ENCODE measurements at regions not wholly inside any gene's neighbourhood (a gene's known extent, or its start where the extent isn't known, plus 50 kb on each side); places are given as distances from the start of the nearest gene placed in this dataset.
"Not testable (repeated sequence)": the region's sequence is repeated elsewhere in the genome, so short reads cannot be mapped to it uniquely, and the experiment has no call there.

DNA sequence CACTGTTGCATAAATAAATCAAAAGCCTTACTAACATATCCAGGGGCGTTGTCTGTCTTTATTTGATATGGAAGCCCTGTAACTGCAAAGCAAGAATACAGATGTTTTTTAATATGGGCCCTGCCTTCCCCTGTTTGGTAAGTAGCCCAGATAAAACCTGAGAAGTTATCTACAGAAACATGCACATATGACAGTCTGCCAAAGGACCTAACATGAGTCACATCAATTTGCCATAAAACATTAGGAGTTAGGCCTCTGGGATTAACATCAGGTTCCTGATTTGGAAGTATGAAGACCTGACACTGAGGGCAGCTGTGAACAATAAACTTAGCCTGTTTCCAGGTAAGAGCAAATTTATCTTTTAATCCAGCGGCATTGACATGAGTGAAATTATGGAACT lies 1588.8 kb downstream of the REEP3 start:
- H3K4me3 ChIP-seq (ENCODE audit: low read depth, low read length) = no peak overlapping the region
- TF ChIP-seq, protein P1, sequence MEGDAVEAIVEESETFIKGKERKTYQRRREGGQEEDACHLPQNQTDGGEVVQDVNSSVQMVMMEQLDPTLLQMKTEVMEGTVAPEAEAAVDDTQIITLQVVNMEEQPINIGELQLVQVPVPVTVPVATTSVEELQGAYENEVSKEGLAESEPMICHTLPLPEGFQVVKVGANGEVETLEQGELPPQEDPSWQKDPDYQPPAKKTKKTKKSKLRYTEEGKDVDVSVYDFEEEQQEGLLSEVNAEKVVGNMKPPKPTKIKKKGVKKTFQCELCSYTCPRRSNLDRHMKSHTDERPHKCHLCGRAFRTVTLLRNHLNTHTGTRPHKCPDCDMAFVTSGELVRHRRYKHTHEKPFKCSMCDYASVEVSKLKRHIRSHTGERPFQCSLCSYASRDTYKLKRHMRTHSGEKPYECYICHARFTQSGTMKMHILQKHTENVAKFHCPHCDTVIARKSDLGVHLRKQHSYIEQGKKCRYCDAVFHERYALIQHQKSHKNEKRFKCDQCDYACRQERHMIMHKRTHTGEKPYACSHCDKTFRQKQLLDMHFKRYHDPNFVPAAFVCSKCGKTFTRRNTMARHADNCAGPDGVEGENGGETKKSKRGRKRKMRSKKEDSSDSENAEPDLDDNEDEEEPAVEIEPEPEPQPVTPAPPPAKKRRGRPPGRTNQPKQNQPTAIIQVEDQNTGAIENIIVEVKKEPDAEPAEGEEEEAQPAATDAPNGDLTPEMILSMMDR (IDR thresholded peaks at IDR 0.05; ENCODE audit: insufficient read depth, low read depth, low read length, missing control alignments) = no peak
- no peak for DNase-seq (ENCODE audit: low read depth)

DNA sequence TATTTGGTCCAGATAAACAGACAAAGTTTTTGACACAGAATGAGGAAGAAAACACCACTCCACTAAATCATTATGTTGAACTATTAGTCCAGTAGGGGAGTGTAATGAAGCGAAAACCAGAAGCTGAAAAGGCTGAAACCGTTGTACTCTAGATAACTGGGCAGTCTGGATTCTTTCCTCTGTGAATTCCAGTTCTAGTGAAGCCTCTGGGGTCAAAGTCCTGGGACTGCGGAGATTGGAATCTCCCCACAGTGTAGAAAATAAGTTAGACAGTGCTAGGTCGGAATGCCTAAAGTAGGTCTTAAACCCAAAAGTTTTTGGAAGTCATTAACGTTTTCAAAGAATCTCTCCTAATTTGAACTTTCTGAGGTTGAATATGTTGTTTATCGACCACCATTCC lies 1589.9 kb downstream of the REEP3 start:
- H3K4me3 ChIP-seq (ENCODE audit: low read depth, low read length); DNase-seq (ENCODE audit: low read depth): not testable (repeated sequence)

DNA sequence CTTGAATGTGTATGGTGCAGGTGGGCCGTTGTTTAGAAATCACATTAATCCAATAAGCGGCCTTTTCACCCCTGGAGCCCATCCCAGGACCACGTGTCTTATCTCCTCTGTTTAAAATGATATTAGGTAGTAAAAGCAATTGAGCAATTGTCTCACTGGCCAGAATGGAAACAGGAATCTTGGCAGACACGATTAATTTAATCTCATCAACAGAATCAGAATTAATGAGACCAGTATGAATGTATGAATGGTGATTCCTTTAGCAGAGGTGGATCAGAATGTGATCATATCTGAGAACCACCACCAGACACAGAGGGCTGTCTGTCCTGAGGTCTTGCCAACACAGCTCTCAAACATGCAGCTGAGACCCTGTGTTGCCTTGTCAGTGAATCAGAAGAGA lies 1591.4 kb downstream of the REEP3 start:
- no peak for DNase-seq (ENCODE audit: low read depth)
- TF ChIP-seq, protein P1 (IDR thresholded peaks at IDR 0.05; ENCODE audit: insufficient read depth, low read depth, low read length, missing control alignments) = no peak
- H3K4me3 ChIP-seq (ENCODE audit: low read depth, low read length) = no peak overlapping the region

DNA sequence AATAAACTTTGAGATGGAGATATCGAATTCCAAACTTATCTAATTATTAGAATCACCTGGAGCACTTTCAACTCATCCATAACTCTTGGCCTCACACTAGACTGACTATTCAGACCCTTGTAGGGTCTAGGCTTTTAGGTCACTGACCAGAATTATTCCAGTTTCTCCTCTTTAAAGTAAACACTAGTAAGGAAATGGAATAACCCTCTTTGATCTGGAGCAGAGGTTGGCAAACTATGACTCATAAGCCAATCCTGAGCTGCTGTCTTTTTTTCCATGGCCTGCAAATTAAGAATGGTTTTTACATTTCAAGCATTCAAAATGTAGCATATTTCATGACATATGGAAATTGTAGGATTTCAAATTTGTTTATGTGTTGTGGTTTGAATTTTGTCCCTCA lies 1601.9 kb downstream of the REEP3 start:
- DNase-seq (ENCODE audit: low read depth) = no peak
- no peak overlapping the region for H3K4me3 ChIP-seq (ENCODE audit: low read depth, low read length)
- TF ChIP-seq, protein P1 (IDR thresholded peaks at IDR 0.05; ENCODE audit: insufficient read depth, low read depth, low read length, missing control alignments) = no peak

DNA sequence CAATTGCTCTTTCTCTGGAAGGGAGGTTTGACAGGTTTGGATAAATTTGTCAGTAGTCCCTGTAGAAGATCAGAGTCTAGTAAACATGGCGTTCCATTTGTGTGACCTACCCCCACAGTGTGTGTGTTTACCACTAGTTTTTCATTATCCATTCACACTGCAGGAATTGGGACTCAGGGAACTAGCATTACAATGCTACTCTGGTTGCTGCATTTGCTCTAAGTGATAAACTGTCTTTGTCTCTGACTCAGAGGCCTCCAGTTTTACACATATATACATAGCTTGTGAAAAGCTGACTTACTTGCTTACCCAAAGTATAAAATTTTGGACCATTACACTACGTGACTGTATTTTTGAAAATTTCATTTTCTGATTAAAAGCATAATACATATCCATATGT lies 1604.0 kb downstream of the REEP3 start:
- no peak for DNase-seq (ENCODE audit: low read depth)
- H3K4me3 ChIP-seq (ENCODE audit: low read depth, low read length) = no peak overlapping the region
- TF ChIP-seq, protein P1 (IDR thresholded peaks at IDR 0.05; ENCODE audit: insufficient read depth, low read depth, low read length, missing control alignments) = no peak

DNA sequence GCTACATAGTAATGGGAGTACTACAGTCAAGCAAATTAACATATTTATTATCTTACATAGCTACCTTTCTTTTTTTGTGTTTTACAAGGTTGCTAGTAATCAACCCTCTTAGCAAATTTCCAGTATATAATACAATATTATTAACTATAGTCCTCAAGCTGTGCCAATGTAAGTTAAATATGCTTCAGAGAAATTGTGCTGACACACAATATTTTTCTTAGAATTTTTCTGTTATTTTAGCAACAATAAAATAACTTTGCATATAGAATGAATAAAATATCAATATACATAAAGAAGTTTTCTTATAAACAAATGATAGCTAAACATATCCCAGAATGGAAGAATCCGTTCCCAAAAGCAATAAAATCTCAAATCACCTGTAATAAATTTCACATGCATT lies 1605.1 kb downstream of the REEP3 start:
- no peak for DNase-seq (ENCODE audit: low read depth)
- no peak overlapping the region for H3K4me3 ChIP-seq (ENCODE audit: low read depth, low read length)
- TF ChIP-seq, protein P1 (IDR thresholded peaks at IDR 0.05; ENCODE audit: insufficient read depth, low read depth, low read length, missing control alignments) = no peak

DNA sequence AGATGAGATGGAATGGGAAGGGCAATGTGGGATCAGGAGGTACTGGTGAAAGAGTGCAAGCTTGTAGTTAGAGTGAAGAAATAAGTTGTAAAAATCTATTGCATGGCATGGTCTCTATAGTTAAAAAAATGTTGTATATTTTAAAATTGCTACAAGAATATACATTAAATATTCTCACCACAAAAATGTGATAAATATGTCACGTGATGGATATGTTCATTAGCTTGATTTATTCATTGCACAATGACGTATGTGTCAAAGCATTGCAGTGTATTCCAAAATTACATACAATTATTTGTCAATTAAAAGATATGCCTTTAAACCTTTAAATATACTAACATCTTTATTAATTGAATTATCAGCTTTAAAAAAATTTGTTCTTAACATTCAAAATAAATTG lies 1607.1 kb downstream of the REEP3 start:
- DNase-seq (ENCODE audit: low read depth) = no peak
- TF ChIP-seq, protein P1 (IDR thresholded peaks at IDR 0.05; ENCODE audit: insufficient read depth, low read depth, low read length, missing control alignments) = no peak
- no peak overlapping the region for H3K4me3 ChIP-seq (ENCODE audit: low read depth, low read length)
